Glutamatergic neuron (in vitro differentiated cells): ENCODE measurements at regions not wholly inside any gene's neighbourhood (a gene's known extent, or its start where the extent isn't known, plus 50 kb on each side); places are given as distances from the start of the nearest gene placed in this dataset.

ENCODE experiments used
- DNase-seq: peaks from one replicate; pipeline ENCODE4 v3.0.0; 2022
- H3K27ac Mint-ChIP-seq: one replicate; pipeline ENCODE4 v1.8.0; 2020; ENCODE audit warnings: mild to moderate bottlenecking, mixed read lengths, inconsistent platforms; ENCODE audit not compliant: unreplicated experiment
- H3K27me3 Mint-ChIP-seq: one replicate; pipeline ENCODE4 v1.8.0; 2020; ENCODE audit warnings: mild to moderate bottlenecking, moderate library complexity, mixed read lengths, inconsistent platforms; ENCODE audit not compliant: unreplicated experiment
- H3K36me3 Mint-ChIP-seq: one replicate; pipeline ENCODE4 v1.8.0; 2020; ENCODE audit warnings: mild to moderate bottlenecking, mixed read lengths, inconsistent platforms; ENCODE audit not compliant: unreplicated experiment
- H3K4me1 Mint-ChIP-seq: one replicate; pipeline ENCODE4 v1.8.0; 2020; ENCODE audit warnings: mild to moderate bottlenecking, low read depth, mixed read lengths, inconsistent platforms; ENCODE audit not compliant: unreplicated experiment
- H3K4me3 Mint-ChIP-seq: one replicate; pipeline ENCODE4 v1.8.0; 2020; ENCODE audit warnings: mild to moderate bottlenecking, mixed read lengths, inconsistent platforms; ENCODE audit not compliant: unreplicated experiment
- H3K9me3 Mint-ChIP-seq: one replicate; pipeline ENCODE4 v1.8.0; 2020; ENCODE audit warnings: mild to moderate bottlenecking, moderate library complexity, mixed read lengths, inconsistent platforms; ENCODE audit not compliant: unreplicated experiment
- TF ChIP-seq, protein P1 (sequence below): fragments of 200-600 bp; sonication (generic); IDR thresholded peaks from one replicate; pipeline ENCODE4 v1.5.0; 2021; ENCODE audit not compliant: partially characterized antibody, unreplicated experiment

DNA sequence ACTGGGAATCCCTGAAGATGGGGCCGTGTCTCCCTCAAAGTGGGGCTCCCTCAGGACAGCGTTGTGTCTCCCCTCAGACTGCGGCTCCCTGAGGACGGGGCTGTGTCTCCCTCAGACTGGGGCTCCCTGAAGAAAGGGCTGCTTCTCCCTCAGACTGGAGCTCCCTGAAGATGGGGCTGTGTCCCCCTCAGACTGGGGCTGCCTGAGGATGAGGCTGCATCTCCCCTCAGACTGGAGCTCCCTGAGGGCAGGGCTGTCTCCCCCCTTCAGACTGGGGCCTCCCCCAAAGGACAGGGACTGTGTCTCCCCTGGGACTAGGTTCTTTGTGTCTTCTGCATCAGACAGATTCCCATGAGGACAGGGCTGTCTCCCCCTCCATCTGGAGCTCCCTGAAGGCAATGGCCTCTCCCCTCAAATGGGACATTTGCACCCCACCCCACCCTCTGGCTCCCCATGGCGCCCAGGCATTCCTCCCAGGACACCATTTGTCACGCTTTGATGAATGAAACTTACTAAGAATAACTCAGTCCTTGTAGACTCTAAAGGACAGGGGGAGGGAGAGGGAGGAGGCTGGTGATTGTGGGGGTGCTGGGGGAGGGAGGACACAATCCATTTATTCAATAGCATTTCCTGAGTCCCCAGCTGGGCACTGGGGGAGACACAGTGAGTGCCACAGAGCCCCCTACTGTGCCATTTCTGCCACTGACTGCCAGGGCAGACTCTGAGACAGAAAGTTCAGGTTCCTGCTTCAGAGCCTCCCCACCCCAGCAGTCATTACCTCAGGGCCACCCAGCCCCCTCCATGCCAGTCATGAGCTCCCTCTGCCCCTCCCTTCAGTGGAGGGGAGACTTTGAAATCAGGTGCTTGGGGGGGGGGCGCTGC, 122.4 kb downstream of the MRPL14 start:
- no peak overlapping the region for H3K27ac Mint-ChIP-seq
- H3K27me3 Mint-ChIP-seq = peaks cover 8% of the 10 kb centered on the region
- H3K36me3 Mint-ChIP-seq = no peaks in the 10 kb centered on the region
- peaks cover 2% of the 10 kb centered on the region for H3K4me1 Mint-ChIP-seq
- no peak for DNase-seq
- no peak overlapping the region for H3K4me3 Mint-ChIP-seq
- H3K9me3 Mint-ChIP-seq = peaks cover 7% of the 10 kb centered on the region
- TF ChIP-seq, protein P1, sequence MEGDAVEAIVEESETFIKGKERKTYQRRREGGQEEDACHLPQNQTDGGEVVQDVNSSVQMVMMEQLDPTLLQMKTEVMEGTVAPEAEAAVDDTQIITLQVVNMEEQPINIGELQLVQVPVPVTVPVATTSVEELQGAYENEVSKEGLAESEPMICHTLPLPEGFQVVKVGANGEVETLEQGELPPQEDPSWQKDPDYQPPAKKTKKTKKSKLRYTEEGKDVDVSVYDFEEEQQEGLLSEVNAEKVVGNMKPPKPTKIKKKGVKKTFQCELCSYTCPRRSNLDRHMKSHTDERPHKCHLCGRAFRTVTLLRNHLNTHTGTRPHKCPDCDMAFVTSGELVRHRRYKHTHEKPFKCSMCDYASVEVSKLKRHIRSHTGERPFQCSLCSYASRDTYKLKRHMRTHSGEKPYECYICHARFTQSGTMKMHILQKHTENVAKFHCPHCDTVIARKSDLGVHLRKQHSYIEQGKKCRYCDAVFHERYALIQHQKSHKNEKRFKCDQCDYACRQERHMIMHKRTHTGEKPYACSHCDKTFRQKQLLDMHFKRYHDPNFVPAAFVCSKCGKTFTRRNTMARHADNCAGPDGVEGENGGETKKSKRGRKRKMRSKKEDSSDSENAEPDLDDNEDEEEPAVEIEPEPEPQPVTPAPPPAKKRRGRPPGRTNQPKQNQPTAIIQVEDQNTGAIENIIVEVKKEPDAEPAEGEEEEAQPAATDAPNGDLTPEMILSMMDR = no peak

DNA sequence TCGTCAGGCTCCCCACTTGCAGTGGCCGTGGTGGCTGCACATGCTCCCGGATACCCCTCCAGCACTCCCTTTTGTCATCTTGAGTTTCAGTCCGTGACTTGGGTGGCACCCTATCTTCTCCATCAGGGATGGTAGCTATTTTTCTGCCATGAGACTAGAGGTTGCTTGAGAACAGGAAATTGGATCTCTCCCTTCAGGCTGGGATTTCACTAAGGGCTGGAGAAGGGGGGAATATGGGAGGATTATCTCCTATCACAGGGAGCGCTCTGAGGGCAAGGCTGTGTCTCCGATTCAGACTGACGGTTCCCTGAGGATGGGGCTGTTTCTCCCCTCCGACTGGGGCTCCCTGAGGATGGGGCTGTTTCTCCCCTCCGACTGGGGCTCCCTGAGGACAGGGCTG, 123.1 kb downstream of the MRPL14 start:
- peaks cover 2% of the 10 kb centered on the region for H3K4me1 Mint-ChIP-seq
- H3K27me3 Mint-ChIP-seq = peaks cover 9% of the 10 kb centered on the region
- no peaks in the 10 kb centered on the region for H3K36me3 Mint-ChIP-seq
- H3K27ac Mint-ChIP-seq = no peak overlapping the region
- H3K4me3 Mint-ChIP-seq = peak overlapping the region; percentile 0
- peaks cover 9% of the 10 kb centered on the region for H3K9me3 Mint-ChIP-seq
- no peak for DNase-seq
- TF ChIP-seq, protein P1 = no peak

GRCh38 chr6:44003345-44004061, 123.7 kb downstream of the MRPL14 start:
- no peak for DNase-seq
- Mint-ChIP-seq H3K4me3 (peak overlapping the region; percentile 0), H3K4me1 (peaks cover 2% of the 10 kb centered on the region), H3K27me3 (peaks cover 9% of the 10 kb centered on the region), H3K36me3 (no peaks in the 10 kb centered on the region), H3K9me3 (peaks cover 9% of the 10 kb centered on the region), H3K27ac (no peak overlapping the region)
- TF ChIP-seq, protein P1 = no peak

- Mint-ChIP-seq H3K4me1 (peaks cover 2% of the 10 kb centered on the region), H3K9me3 (peaks cover 9% of the 10 kb centered on the region), H3K36me3 (no peaks in the 10 kb centered on the region), H3K4me3 (peak overlapping the region; percentile 75), H3K27me3 (peaks cover 9% of the 10 kb centered on the region), H3K27ac (no peak overlapping the region)
- DNase-seq = peak; percentile 63
- TF ChIP-seq, protein P1 = no peak
Measured at GRCh38 chr6:44002593-44003344, 124.5 kb downstream of the MRPL14 start.
